ENCODE measurements at regions not wholly inside any gene's neighbourhood (a gene's known extent, or its start where the extent isn't known, plus 50 kb on each side); places are given as distances from the start of the nearest gene placed in this dataset.

- TF ChIP-seq CTCF (IDR thresholded peaks at IDR 0.05; ENCODE audit: low read depth, low read length), result no peak
- H3K36me3 ChIP-seq, result no peaks in the 10 kb centered on the region
- DNase-seq, result no peak
- peaks cover under 1% of the 10 kb centered on the region for H3K9me3 ChIP-seq (ENCODE audit: severe bottlenecking)
- H3K27me3 ChIP-seq (ENCODE audit: insufficient read depth, low read depth, severe bottlenecking), result no peaks in the 10 kb centered on the region
- no peak overlapping the region for H3K4me3 ChIP-seq (ENCODE audit: low read depth, low read length)
- H3K27ac ChIP-seq, result no peak overlapping the region
Observed at GRCh38 chr5:122262103-122262502, 49.9 kb upstream of the SNCAIP start.
